ENCODE measurements at regions not wholly inside any gene's neighbourhood (a gene's known extent, or its start where the extent isn't known, plus 50 kb on each side); places are given as distances from the start of the nearest gene placed in this dataset.

DNA sequence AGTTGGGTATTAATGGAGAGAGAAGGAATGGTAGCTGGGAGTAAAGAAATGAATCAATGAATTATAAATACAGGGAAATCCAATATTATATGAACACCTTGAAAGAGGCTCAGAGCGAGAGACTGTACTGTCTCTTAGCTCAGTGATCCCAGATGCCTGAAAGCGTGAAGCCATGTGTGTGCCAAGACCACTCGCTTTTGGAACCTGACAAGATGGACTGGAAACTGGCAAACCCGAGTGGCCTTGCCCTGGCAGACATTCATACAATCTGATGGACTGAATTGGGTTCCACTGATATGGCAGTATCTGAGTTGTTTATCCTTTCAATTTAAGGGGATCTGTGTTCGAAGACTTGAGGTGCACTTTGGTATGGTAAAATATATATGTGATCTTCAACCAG is 170.3 kb downstream of the ERCC6L2 start:
- Histone ChIP-seq H3K27ac (ENCODE audit: low read depth, low read length) (no peak overlapping the region), H3K4me1 (replicated peaks in 1 of 4; ENCODE audit: control insufficient read depth in 3 of 4, insufficient read depth in 4 of 4, low read length in 3 of 4) (peaks cover 3 to 7% (median 6%) of the 10 kb centered on the region in 4 experiments; a peak in 5 of 7 replicates), H3K14ac (ENCODE audit: insufficient read length) (no peak overlapping the region), H3K79me1 (ENCODE audit: low read depth, low read length) (no peaks in the 10 kb centered on the region), H4K8ac (ENCODE audit: extremely low read depth, insufficient read depth, low read length) (no peak overlapping the region), H4K91ac (replicated peaks; ENCODE audit: insufficient read length, low read length) (no peak overlapping the region), H2BK20ac (ENCODE audit: low read length) (no peak overlapping the region), H3K18ac (ENCODE audit: extremely low read depth, low read length) (no peak overlapping the region), H3K4me3 (ENCODE audit: extremely low read depth in 1 of 4, insufficient read depth in 2 of 4, low read depth in 3 of 4, low read length in 4 of 4) (no peak overlapping the region), H2AFZ (ENCODE audit: low read length) (no peak overlapping the region), H3K23me2 (ENCODE audit: low read depth, low read length) (no peaks in the 10 kb centered on the region), H3K36me3 (ENCODE audit: control insufficient read depth in 2 of 4, insufficient read depth in 4 of 4, low read length in 3 of 4) (no peaks in the 10 kb centered on the region), H2AK5ac (ENCODE audit: low read depth, low read length) (no peak overlapping the region), H3K79me2 (ENCODE audit: control insufficient read depth in 1 of 2, insufficient read depth in 2 of 2, low read length in 2 of 2) (no peaks in the 10 kb centered on the region), H3K4me2 (ENCODE audit: insufficient read depth in 1 of 2, low read depth in 2 of 2, low read length in 2 of 2) (no peak overlapping the region), H2BK15ac (ENCODE audit: low read length) (no peak overlapping the region), H3K9ac (replicated peaks in 1 of 4; ENCODE audit: extremely low read depth in 1 of 4, low read depth in 3 of 4, low read length in 3 of 4) (no peak overlapping the region), H3K4ac (replicated peaks; ENCODE audit: insufficient read length, low read depth, low read length) (no peak overlapping the region), H3K23ac (ENCODE audit: insufficient read length) (no peak overlapping the region), H2BK5ac (ENCODE audit: low read depth, low read length) (no peak overlapping the region), H3K27me3 (replicated peaks in 1 of 4; ENCODE audit: control insufficient read depth in 3 of 4, extremely low read depth in 1 of 4, insufficient read depth in 3 of 4, low read length in 3 of 4) (peaks cover 0 to 7% (median 4%) of the 10 kb centered on the region in 4 experiments; a peak in 5 of 7 replicates), H3K9me3 (ENCODE audit: insufficient read depth in 2 of 2, low read depth in 1 of 2, low read length in 1 of 2) (no peaks in the 10 kb centered on the region), H2BK12ac (ENCODE audit: low read depth, low read length) (no peak overlapping the region), H4K5ac (ENCODE audit: insufficient read length, low read depth, low read length) (no peak overlapping the region), H3K56ac (replicated peaks; ENCODE audit: insufficient read length, low read depth, low read length) (no peak overlapping the region), H4K20me1 (replicated peaks in 1 of 2; ENCODE audit: control insufficient read depth in 1 of 2, insufficient read depth in 2 of 2, low read length in 2 of 2) (no peaks in the 10 kb centered on the region), H2BK120ac (replicated peaks; ENCODE audit: low read depth, low read length) (no peak overlapping the region)
- DNase-seq (ENCODE audit: low read depth in 1 of 2, low spot score in 2 of 2) (no peak), FAIRE-seq (no peak)
- ChIA-PET CTCF (ENCODE audit: partially characterized antibody) (interaction anchor here (0.9 kb wide), 1 partner anchor 151 kb away, joined by 3 read pairs; no protein-coding TSS in a partner anchor), POLR2A (ENCODE audit: partially characterized antibody) (no interaction called here)
- TF ChIP-seq TAF7 (optimal IDR thresholded peaks at IDR 0.05; ENCODE audit: borderline replicate concordance, low read depth, low read length) = no peak
- TF ChIP-seq HDAC2 (IDR thresholded peaks at IDR 0.05; ENCODE audit: borderline replicate concordance in 1 of 2, low read depth in 2 of 2, low read length in 2 of 2) = no peak
- TF ChIP-seq USF2 (IDR thresholded peaks at IDR 0.05; ENCODE audit: low read length) = no peak
- TF ChIP-seq MAX (IDR thresholded peaks at IDR 0.05) = no peak
- no peak for TF ChIP-seq CHD1 (IDR thresholded peaks at IDR 0.05; ENCODE audit: low read depth, low read length)
- 80% methylated on average over 5 of the region's 5 CpGs; no CpG with 5 or more reads in 1 of the 2 experiments for WGBS, 2 experiments (ENCODE audit: extremely low coverage in 1 of 2, insufficient coverage in 1 of 2, insufficient read length in 1 of 2, insufficient replicate concordance in 2 of 2, low coverage in 1 of 2, low lambda C conversion rate in 2 of 2, missing lambda C conversion rate in 1 of 2)
